ENCODE measurements at regions not wholly inside any gene's neighbourhood (a gene's known extent, or its start where the extent isn't known, plus 50 kb on each side); places are given as distances from the start of the nearest gene placed in this dataset.

DNA sequence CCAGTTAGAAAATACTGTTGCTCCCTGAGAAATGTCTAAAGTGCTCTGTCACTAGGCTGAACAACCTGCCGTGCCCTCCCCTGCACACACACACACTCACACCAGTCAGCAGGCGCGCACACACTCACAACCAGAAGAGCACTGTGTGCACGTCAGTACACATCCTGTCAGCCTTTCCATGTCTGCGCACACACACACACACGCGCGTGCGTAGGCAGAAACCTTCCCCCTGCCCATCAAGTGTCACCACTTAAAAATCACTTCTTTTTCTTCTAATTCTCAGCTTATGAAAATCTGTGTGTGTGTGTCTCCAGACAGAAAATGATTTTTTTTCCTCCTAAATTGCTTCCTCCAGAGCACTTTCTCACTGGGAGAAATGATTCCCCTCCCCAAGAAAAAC is 100.3 kb downstream of the EDN3 start:
- no peak overlapping the region for H3K4me3 Mint-ChIP-seq (ENCODE audit: unreplicated experiment)
- H3K36me3 Mint-ChIP-seq (ENCODE audit: low read depth, unreplicated experiment), result no peaks in the 10 kb centered on the region
- peaks cover 4% of the 10 kb centered on the region for H3K4me1 Mint-ChIP-seq (ENCODE audit: unreplicated experiment)
- TF ChIP-seq, protein P1, sequence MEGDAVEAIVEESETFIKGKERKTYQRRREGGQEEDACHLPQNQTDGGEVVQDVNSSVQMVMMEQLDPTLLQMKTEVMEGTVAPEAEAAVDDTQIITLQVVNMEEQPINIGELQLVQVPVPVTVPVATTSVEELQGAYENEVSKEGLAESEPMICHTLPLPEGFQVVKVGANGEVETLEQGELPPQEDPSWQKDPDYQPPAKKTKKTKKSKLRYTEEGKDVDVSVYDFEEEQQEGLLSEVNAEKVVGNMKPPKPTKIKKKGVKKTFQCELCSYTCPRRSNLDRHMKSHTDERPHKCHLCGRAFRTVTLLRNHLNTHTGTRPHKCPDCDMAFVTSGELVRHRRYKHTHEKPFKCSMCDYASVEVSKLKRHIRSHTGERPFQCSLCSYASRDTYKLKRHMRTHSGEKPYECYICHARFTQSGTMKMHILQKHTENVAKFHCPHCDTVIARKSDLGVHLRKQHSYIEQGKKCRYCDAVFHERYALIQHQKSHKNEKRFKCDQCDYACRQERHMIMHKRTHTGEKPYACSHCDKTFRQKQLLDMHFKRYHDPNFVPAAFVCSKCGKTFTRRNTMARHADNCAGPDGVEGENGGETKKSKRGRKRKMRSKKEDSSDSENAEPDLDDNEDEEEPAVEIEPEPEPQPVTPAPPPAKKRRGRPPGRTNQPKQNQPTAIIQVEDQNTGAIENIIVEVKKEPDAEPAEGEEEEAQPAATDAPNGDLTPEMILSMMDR (IDR thresholded peaks at IDR 0.05; ENCODE audit: unreplicated experiment), result no peak
- no peaks in the 10 kb centered on the region for H3K9me3 Mint-ChIP-seq (ENCODE audit: unreplicated experiment)
- peaks cover 1% of the 10 kb centered on the region for H3K27me3 Mint-ChIP-seq (ENCODE audit: unreplicated experiment)
- no peak for DNase-seq (ENCODE audit: low spot score)
- H3K27ac Mint-ChIP-seq (ENCODE audit: unreplicated experiment), result no peak overlapping the region

DNA sequence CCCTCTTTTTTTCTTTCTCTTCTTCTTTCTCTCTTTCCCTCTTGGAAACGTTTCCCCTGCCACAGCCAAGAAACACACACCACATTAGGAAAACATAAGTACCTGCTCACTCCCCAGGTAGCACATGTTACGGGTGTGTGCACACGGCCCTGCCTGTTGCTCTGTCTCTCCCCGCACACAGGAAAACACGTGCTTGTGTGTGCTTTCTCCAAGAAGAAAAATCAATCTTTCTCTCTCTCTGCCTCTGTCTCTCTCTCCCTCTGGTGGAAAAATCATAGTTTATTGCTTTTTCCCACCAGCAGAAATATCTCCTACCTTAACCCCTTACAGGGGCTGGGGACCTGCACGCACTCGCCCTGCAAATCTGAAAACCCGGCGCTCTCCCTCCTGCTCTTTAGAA is 102.3 kb downstream of the EDN3 start:
- Mint-ChIP-seq H3K27ac (ENCODE audit: unreplicated experiment) (no peak overlapping the region), H3K36me3 (ENCODE audit: low read depth, unreplicated experiment) (no peaks in the 10 kb centered on the region), H3K4me3 (ENCODE audit: unreplicated experiment) (no peak overlapping the region), H3K9me3 (ENCODE audit: unreplicated experiment) (no peaks in the 10 kb centered on the region), H3K27me3 (ENCODE audit: unreplicated experiment) (peaks cover 1% of the 10 kb centered on the region), H3K4me1 (ENCODE audit: unreplicated experiment) (peaks cover 4% of the 10 kb centered on the region)
- DNase-seq (ENCODE audit: low spot score), result no peak
- TF ChIP-seq, protein P1 (IDR thresholded peaks at IDR 0.05; ENCODE audit: unreplicated experiment), result no peak

DNA sequence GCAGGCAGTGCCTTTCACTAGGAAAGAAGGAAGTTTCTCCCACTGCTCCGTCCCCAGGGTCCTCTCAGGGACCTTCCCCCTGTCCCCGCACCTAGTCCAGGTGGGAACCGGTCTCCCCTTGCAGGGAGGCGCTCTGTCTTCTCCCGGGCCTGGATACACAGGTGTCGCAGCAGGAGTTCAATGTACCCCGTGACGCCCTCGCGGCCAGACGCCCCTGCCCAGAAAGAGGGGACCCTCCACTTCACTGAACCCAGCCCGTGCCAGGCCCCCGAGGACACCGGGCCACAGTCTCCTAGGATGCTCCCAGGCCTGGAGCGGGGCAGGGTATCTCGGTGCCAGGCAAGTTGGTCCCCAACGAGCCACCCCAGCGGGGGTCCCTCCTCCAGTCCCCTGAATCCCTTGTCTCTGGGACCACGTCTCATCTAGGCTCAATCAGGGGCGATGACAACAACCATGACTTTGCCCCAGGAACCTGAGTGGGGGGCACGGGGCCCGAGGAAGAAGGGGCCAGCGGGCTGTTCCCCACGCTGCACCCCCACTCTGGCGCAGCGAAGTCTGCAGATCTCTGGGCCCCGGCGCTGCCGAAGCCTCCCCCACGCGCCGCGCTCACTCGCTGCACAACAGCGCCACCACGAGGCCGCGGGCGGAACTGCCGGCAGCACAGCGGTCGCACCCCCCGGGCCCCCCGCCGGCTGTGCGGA is 103.0 kb downstream of the EDN3 start:
- H3K27ac Mint-ChIP-seq (ENCODE audit: unreplicated experiment), result no peak overlapping the region
- H3K4me1 Mint-ChIP-seq (ENCODE audit: unreplicated experiment), result peaks cover 4% of the 10 kb centered on the region
- peaks cover 1% of the 10 kb centered on the region for H3K27me3 Mint-ChIP-seq (ENCODE audit: unreplicated experiment)
- no peak overlapping the region for H3K4me3 Mint-ChIP-seq (ENCODE audit: unreplicated experiment)
- peak; percentile 86 for DNase-seq (ENCODE audit: low spot score)
- TF ChIP-seq, protein P1 (IDR thresholded peaks at IDR 0.05; ENCODE audit: unreplicated experiment), result peak; percentile 100
- no peaks in the 10 kb centered on the region for H3K9me3 Mint-ChIP-seq (ENCODE audit: unreplicated experiment)
- no peaks in the 10 kb centered on the region for H3K36me3 Mint-ChIP-seq (ENCODE audit: low read depth, unreplicated experiment)

DNA sequence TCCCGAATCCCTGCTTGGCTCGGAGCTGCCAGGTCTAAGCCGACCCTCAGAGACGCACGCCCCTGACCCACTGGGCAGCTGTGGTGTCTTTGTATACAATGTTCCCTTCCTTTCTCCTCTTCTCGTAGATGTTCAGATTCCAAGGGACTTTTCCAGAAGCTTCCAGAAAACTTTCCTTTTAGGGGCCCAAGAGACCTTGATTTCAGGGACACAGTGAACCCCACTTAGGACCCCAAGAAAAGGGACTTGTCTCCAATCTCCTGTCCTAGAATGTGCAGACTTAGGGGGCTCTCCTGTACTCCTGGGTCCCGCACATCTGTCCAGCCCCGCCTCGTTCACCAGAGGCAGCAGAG is 103.5 kb downstream of the EDN3 start:
- Mint-ChIP-seq H3K36me3 (ENCODE audit: low read depth, unreplicated experiment) (no peaks in the 10 kb centered on the region), H3K9me3 (ENCODE audit: unreplicated experiment) (no peaks in the 10 kb centered on the region), H3K4me3 (ENCODE audit: unreplicated experiment) (peak overlapping the region; percentile 21), H3K4me1 (ENCODE audit: unreplicated experiment) (peaks cover 4% of the 10 kb centered on the region), H3K27me3 (ENCODE audit: unreplicated experiment) (peaks cover 1% of the 10 kb centered on the region), H3K27ac (ENCODE audit: unreplicated experiment) (no peak overlapping the region)
- no peak for DNase-seq (ENCODE audit: low spot score)
- TF ChIP-seq, protein P1 (IDR thresholded peaks at IDR 0.05; ENCODE audit: unreplicated experiment), result peak; percentile 5

DNA sequence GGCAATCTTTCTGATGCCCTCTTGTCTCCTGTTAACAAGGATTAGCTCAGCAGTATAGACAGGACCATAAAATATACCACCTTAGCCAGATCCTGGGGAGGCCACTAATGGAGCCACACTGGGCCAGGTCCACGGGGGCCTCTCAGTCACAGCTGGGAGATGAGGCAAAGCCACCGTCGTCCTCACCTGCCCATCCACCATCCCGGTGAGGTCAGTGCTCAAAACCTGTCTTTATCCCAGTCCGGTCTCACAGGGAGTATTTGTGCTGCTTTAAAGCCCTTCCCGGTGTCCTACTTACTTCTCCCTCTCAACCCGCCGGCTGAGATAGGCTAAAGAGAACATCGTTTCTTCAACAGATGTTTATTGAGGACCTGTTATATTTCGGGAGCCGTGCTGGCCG is 104.3 kb downstream of the EDN3 start:
- no peaks in the 10 kb centered on the region for H3K36me3 Mint-ChIP-seq (ENCODE audit: low read depth, unreplicated experiment)
- H3K27ac Mint-ChIP-seq (ENCODE audit: unreplicated experiment), result no peak overlapping the region
- peaks cover 4% of the 10 kb centered on the region for H3K4me1 Mint-ChIP-seq (ENCODE audit: unreplicated experiment)
- no peak overlapping the region for H3K4me3 Mint-ChIP-seq (ENCODE audit: unreplicated experiment)
- H3K27me3 Mint-ChIP-seq (ENCODE audit: unreplicated experiment), result peaks cover 1% of the 10 kb centered on the region
- H3K9me3 Mint-ChIP-seq (ENCODE audit: unreplicated experiment), result no peaks in the 10 kb centered on the region
- TF ChIP-seq, protein P1 (IDR thresholded peaks at IDR 0.05; ENCODE audit: unreplicated experiment), result no peak
- no peak for DNase-seq (ENCODE audit: low spot score)
